ENCODE measurements at regions not wholly inside any gene's neighbourhood (a gene's known extent, or its start where the extent isn't known, plus 50 kb on each side); places are given as distances from the start of the nearest gene placed in this dataset.

DNA sequence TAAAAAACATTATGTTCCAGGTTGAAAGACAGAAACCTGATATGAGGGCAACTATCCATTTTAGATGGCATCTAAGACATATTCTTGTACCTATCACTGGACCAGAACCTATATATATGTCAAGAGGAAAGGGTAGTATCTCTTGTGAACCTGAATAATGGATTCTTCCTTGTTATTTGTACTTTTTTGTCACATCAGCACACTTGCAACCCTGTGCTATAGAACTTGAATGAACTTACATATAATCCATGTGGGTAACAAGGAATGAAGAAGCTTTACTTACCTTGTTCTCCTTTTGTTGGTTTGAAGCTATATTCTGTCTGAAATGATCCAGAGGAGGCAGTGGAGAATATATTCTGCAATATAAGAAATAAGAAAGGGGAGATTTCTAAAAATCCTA is 483.7 kb upstream of the ATXN8OS start:
- TF ChIP-seq EZH2 (IDR thresholded peaks at IDR 0.05; ENCODE audit: insufficient read depth, poor library complexity, severe bottlenecking) (no peak), EZH2phosphoT487 (IDR thresholded peaks at IDR 0.05; ENCODE audit: insufficient read depth, low read depth) (no peak)

All from GM23248 (cell line).